Astrocyte of the spinal cord (primary cell): ENCODE measurements at regions not wholly inside any gene's neighbourhood (a gene's known extent, or its start where the extent isn't known, plus 50 kb on each side); places are given as distances from the start of the nearest gene placed in this dataset.

Experiments used
- DNase-seq: peaks from one replicate; pipeline ENCODE4 v3.0.0; 2011; ENCODE audit warnings: low read depth, low spot score
- H3K4me3 ChIP-seq: 2 replicates; pipeline ENCODE4 v1.5.1; 2011; ENCODE audit warnings: low read depth, mild to moderate bottlenecking, low read length, moderate library complexity
- CTCF ChIP-seq: IDR thresholded peaks from 2 replicates; pipeline ENCODE4 v1.5.1; 2012; ENCODE audit warnings: low read depth, mild to moderate bottlenecking, low read length, inconsistent platforms
- in situ Hi-C: cut with HindIII; loops from 2 replicates; pipeline ENCODE4 v1.10.0; 2017; ENCODE audit warnings: low sequenced_read_pairs

- no peak overlapping the region for H3K4me3 ChIP-seq
- in situ Hi-C loops, result no loop called here
- TF ChIP-seq CTCF, result no peak
- DNase-seq, result no peak
These were observed 555.2 kb downstream of the LMO4 start for GRCh38 chr1:87883906-87884305.

GRCh38 chr1:87884581-87884980 is 555.9 kb downstream of the LMO4 start:
- TF ChIP-seq CTCF, result no peak
- no peak overlapping the region for H3K4me3 ChIP-seq
- no peak for DNase-seq
- in situ Hi-C loops, result no loop called here

- no peak for TF ChIP-seq CTCF
- no peak for DNase-seq
- no peak overlapping the region for H3K4me3 ChIP-seq
- in situ Hi-C loops, result no loop called here
These were observed 556.8 kb downstream of the LMO4 start for GRCh38 chr1:87885278-87886025.

- in situ Hi-C loops, result no loop called here
- no peak for DNase-seq
- no peak overlapping the region for H3K4me3 ChIP-seq
- no peak for TF ChIP-seq CTCF
These were observed 558.4 kb downstream of the LMO4 start for GRCh38 chr1:87887100-87887499.

GRCh38 chr1:87888446-87888845 is 559.8 kb downstream of the LMO4 start:
- H3K4me3 ChIP-seq, result no peak overlapping the region
- no peak for TF ChIP-seq CTCF
- no peak for DNase-seq
- in situ Hi-C loops, result no loop called here

- in situ Hi-C loops, result no loop called here
- DNase-seq, result no peak
- TF ChIP-seq CTCF, result no peak
- H3K4me3 ChIP-seq, result no peak overlapping the region
These were observed 565.4 kb downstream of the LMO4 start for GRCh38 chr1:87894062-87894461.

GRCh38 chr1:87897481-87897880 is 568.8 kb downstream of the LMO4 start:
- DNase-seq, result no peak
- no peak overlapping the region for H3K4me3 ChIP-seq
- no peak for TF ChIP-seq CTCF
- in situ Hi-C loops, result no loop called here
